ENCODE measurements at regions not wholly inside any gene's neighbourhood (a gene's known extent, or its start where the extent isn't known, plus 50 kb on each side); places are given as distances from the start of the nearest gene placed in this dataset.

- DNase-seq (ENCODE audit: low read depth): no peak
Measured at GRCh38 chr2:2764001-2764355, 432.9 kb upstream of the MYT1L start.

- no peak for DNase-seq (ENCODE audit: low read depth)
Measured at GRCh38 chr2:2763351-2764000, 432.4 kb upstream of the MYT1L start.

GRCh38 chr2:2762913-2763312 is 431.8 kb upstream of the MYT1L start:
- no peak for DNase-seq (ENCODE audit: low read depth)

GRCh38 chr2:2762166-2762908 is 431.3 kb upstream of the MYT1L start:
- DNase-seq (ENCODE audit: low read depth): no peak

GRCh38 chr2:2758793-2759367 is 427.8 kb upstream of the MYT1L start:
- no peak for DNase-seq (ENCODE audit: low read depth)

DNA sequence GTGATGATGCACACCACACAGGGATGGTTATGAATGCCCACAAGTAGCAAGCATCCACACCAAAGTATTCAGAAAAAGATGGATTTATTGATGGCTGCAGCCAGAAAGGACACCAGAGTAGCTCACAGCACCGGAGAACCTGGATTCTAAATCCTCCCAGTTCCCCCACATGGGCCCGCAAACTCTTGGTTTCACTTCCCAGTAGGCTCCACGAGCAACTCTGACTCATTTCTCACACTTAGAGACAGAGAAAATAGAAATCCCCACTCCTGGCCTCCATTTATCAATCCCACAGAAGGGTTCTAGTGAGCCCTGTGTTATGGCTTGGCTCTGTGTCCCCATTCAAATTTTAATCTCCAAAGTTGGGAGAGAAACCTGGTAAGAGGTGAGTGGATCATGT is 426.7 kb upstream of the MYT1L start:
- DNase-seq (ENCODE audit: low read depth): no peak

- no peak for DNase-seq (ENCODE audit: low read depth)
Measured at GRCh38 chr2:2756886-2757285, 425.8 kb upstream of the MYT1L start.

- DNase-seq (ENCODE audit: low read depth): no peak
Measured at GRCh38 chr2:2755990-2756389, 424.9 kb upstream of the MYT1L start.

DNA sequence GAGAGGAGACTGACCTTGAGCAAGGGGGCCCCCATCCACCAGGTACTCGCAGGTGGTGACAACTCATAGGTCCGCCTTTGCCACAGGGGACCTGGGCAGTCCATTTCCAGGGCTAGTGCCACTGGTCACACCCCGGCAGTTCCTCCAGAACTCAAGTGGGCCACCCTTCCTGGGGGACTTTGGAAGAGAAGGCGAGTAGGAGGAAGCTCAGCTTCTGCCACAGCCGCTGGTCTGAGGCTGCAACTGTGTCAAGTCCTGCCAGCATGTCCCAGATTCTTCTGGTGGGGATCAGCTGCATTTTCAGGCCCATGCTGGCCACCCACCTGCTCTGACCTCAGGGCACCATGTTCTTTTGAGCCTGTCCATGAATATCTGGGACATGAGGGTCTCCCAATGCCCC is 423.9 kb upstream of the MYT1L start:
- DNase-seq (ENCODE audit: low read depth): no peak

GRCh38 chr2:2751715-2752315 is 420.7 kb upstream of the MYT1L start:
- DNase-seq (ENCODE audit: low read depth): no peak

DNA sequence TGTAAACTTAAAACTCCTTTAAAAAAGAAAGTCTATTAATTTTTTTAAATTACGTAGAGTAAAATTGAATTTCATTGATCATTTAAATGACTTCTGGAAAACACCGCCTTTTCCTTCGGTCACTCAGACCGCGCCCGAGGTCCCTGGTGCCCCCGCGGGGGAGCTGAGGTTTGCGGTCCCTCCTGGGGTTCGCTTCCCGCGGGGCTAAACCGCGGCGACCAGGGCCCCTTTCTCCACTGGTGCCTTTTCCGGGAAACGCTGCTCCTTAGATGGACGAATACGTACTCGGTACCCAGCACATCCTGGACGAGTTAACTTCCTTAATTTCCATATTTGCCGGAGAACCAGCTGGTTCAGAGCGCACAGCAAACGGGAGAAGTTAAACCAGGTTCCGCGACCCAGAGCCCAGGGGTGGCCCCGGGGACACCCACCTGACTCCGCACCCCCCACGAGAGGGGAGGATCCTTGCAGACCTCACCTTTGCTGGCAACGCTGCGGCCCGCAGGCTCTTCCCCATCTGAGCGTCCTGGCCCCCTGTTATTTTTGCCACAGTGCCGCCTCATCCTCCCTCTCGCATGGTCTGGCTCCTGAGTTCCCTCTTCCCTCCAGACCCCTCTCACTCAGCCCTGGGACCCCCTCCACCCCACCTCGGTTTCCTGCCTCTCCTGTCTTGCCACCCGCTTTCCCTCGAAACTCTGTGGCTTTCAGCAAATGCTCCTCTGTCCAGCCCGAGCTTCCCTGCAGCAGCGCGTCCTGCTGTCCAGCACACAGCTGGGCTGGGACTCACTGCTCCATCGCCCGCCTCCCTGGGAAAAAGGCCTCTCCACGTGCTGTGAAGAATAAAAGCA is 420.0 kb upstream of the MYT1L start:
- no peak for DNase-seq (ENCODE audit: low read depth)

DNA sequence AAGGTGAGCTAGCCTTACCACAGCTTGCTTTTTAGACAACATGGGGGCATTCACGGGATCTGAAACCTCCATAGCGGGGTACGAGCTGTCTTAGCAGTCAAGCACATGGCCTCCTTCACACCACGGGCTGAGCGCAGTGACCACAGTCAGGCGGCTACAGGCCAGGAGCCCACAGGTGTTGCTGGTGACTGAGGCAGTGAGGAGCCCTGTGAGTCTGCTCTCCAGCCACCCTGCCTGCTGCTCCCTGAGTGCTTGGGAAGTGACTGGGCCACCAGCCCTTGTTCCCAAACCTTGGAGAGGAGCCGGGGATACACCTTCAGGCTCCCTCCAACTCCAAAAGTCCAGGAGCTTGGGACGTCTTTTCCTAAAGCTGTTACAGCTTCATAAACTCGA is 418.1 kb upstream of the MYT1L start:
- no peak for DNase-seq (ENCODE audit: low read depth)

GRCh38 chr2:2748399-2749205 is 417.5 kb upstream of the MYT1L start:
- no peak for DNase-seq (ENCODE audit: low read depth)

- DNase-seq (ENCODE audit: low read depth): no peak
Measured at GRCh38 chr2:2747797-2748301, 416.8 kb upstream of the MYT1L start.

GRCh38 chr2:2746731-2747130 is 415.7 kb upstream of the MYT1L start:
- no peak for DNase-seq (ENCODE audit: low read depth)

DNA sequence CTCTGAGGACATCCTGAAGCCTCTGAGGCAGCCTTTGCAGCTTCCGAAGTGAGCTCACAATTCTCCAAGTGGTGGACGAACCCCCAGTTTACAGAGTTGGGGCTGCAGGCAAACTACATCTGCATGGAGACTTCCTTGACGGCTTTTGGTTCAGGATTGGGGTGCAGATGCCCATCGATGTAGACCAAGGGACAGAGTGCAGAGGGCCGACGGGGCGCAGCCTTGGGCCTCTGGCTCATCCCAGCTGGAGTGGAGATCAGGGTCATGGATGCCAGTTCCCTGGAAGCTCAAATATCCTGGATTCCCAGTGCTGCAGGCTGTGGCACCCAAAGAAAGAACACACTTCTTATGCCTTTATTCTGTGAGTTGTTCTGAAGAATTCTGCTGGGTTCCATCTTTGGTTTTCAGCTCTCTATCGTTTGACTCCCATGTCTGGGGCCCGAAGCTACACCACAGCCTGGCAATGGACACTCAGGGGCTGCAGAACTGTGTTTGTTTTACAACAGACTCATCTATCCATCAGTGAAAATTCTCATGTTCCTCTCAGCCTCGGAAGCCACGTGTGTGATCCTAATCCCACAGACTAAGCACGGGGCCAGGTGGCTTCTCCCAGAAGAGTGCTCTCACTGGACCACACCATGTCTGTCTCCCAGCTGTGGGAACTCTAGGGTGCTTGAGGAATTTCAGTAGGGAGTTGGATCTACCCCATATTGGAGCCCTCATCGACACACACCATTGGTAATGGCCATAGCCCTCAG is 414.1 kb upstream of the MYT1L start:
- DNase-seq (ENCODE audit: low read depth): no peak

GRCh38 chr2:2744107-2744506 is 413.0 kb upstream of the MYT1L start:
- no peak for DNase-seq (ENCODE audit: low read depth)

GRCh38 chr2:2743164-2743571 is 412.1 kb upstream of the MYT1L start:
- DNase-seq (ENCODE audit: low read depth): no peak

DNA sequence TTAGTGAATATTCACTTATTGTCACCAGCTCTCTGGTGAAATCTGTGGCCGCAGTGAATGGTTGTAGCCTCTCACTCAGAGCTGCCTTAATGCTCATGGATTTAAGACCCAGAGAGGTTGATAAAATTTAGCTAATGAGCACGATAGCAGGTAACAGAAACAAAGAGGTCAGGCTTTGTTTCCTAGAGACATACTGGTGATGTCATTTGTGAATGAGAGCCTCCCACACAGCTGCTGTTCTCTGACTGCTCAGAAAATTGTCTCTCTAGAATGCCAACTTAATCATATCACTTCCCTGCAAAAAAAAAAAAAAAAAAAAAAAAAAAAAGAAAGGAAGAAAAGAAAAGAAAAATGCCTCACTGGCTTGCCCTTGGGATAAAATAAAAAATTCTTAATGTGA is 411.7 kb upstream of the MYT1L start:
- no peak for DNase-seq (ENCODE audit: low read depth)

DNA sequence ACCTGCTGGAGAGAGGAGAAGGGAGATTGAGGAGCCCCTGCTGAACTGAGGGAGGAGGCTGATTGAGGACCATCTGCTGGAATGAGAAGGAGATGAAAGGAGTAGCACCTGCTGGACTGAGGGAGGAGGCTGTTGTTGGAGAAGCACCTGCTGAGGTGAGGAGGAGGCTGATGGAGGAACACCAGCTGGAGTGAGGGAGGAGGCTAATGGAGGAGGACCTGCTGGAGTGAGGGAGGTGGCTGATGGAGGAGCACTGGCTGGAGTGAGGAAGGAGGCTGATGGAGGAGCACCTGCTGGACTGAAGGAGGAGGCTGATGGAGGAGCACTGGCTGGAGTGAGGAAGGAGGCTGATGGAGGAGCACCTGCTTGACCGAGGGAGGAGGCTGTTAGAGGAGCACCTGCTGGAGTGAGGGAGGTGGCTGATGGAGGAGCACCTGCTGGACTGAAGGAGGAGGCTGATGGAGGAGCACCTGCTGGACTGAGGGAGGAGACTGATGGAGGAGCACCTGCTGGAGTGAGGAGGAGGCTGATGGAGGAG is 409.2 kb upstream of the MYT1L start:
- no peak for DNase-seq (ENCODE audit: low read depth)
